ENCODE measurements at regions not wholly inside any gene's neighbourhood (a gene's known extent, or its start where the extent isn't known, plus 50 kb on each side); places are given as distances from the start of the nearest gene placed in this dataset.
"Not testable (repeated sequence)": the region's sequence is repeated elsewhere in the genome, so short reads cannot be mapped to it uniquely, and the experiment has no call there.

GRCh38 chr4:27123123-27123768 is 262.6 kb downstream of the STIM2 start:
- no peak for DNase-seq

- no peak for DNase-seq
Observed at GRCh38 chr4:27123769-27124124, 263.1 kb downstream of the STIM2 start.

- not testable (repeated sequence) for DNase-seq
Observed at GRCh38 chr4:27126895-27127294, 266.3 kb downstream of the STIM2 start.

- DNase-seq: no peak
Observed at GRCh38 chr4:27128443-27128842, 267.8 kb downstream of the STIM2 start.

GRCh38 chr4:27129871-27130366 is 269.3 kb downstream of the STIM2 start:
- DNase-seq: no peak

GRCh38 chr4:27132497-27132896 is 271.9 kb downstream of the STIM2 start:
- DNase-seq: no peak

- DNase-seq: no peak
Observed at GRCh38 chr4:27140486-27140885, 279.8 kb downstream of the STIM2 start.

- no peak for DNase-seq
Observed at GRCh38 chr4:27141530-27141929, 280.9 kb downstream of the STIM2 start.

GRCh38 chr4:27142841-27143240 is 282.2 kb downstream of the STIM2 start:
- no peak for DNase-seq

GRCh38 chr4:27145597-27145996 is 285.0 kb downstream of the STIM2 start:
- DNase-seq: no peak

- DNase-seq: no peak
Observed at GRCh38 chr4:27148211-27148895, 287.7 kb downstream of the STIM2 start.

GRCh38 chr4:27149541-27150212 is 289.0 kb downstream of the STIM2 start:
- DNase-seq: no peak

- no peak for DNase-seq
Observed at GRCh38 chr4:27152703-27153102, 292.1 kb downstream of the STIM2 start.

- no peak for DNase-seq
Observed at GRCh38 chr4:27154706-27155105, 294.1 kb downstream of the STIM2 start.

GRCh38 chr4:27161191-27161590 is 300.6 kb downstream of the STIM2 start:
- DNase-seq: no peak

GRCh38 chr4:27168783-27169182 is 308.1 kb downstream of the STIM2 start:
- DNase-seq: no peak

GRCh38 chr4:27173280-27173679 is 312.6 kb downstream of the STIM2 start:
- DNase-seq: no peak

- DNase-seq: no peak
Observed at GRCh38 chr4:27176400-27176799, 315.8 kb downstream of the STIM2 start.

- no peak for DNase-seq
Observed at GRCh38 chr4:27176881-27177280, 316.2 kb downstream of the STIM2 start.

GRCh38 chr4:27178061-27178460 is 317.4 kb downstream of the STIM2 start:
- DNase-seq: no peak

GRCh38 chr4:27181693-27182092 is 321.1 kb downstream of the STIM2 start:
- no peak for DNase-seq

GRCh38 chr4:27182211-27182610 is 321.6 kb downstream of the STIM2 start:
- no peak for DNase-seq

GRCh38 chr4:27184508-27185155 is 324.0 kb downstream of the STIM2 start:
- DNase-seq: no peak

GRCh38 chr4:27186710-27187109 is 326.1 kb downstream of the STIM2 start:
- no peak for DNase-seq

All from SIG-M5 (cell line).